HFF-Myc (cell line): ENCODE measurements at regions not wholly inside any gene's neighbourhood (a gene's known extent, or its start where the extent isn't known, plus 50 kb on each side); places are given as distances from the start of the nearest gene placed in this dataset.

Experiments used
- DNase-seq: peaks from one replicate; pipeline ENCODE4 v3.0.0-alpha.2; 2011; ENCODE audit warnings: low read depth; ENCODE audit errors: extremely low read depth
- H3K4me3 ChIP-seq: replicated peaks from 2 replicates; pipeline ENCODE4 v1.5.1; 2011; ENCODE audit warnings: low read depth, mild to moderate bottlenecking, control low read depth, low read length
- CTCF ChIP-seq: IDR thresholded peaks from 2 replicates; pipeline ENCODE4 v1.5.1; 2012; ENCODE audit warnings: mild to moderate bottlenecking, low read depth, low read length, control low read depth; ENCODE audit errors: missing control alignments

- no peak for TF ChIP-seq CTCF
- H3K4me3 ChIP-seq, result no peak overlapping the region
- no peak for DNase-seq
These were observed 209.7 kb downstream of the SMAD2 start for GRCh38 chr18:47720741-47721140.

GRCh38 chr18:47719096-47719780 lies 211.2 kb downstream of the SMAD2 start:
- DNase-seq, result no peak
- no peak overlapping the region for H3K4me3 ChIP-seq
- TF ChIP-seq CTCF, result no peak

- H3K4me3 ChIP-seq, result no peak overlapping the region
- no peak for DNase-seq
- TF ChIP-seq CTCF, result no peak
These were observed 211.8 kb downstream of the SMAD2 start for GRCh38 chr18:47718646-47719045.

GRCh38 chr18:47717257-47717656 lies 213.2 kb downstream of the SMAD2 start:
- no peak overlapping the region for H3K4me3 ChIP-seq
- DNase-seq, result no peak
- no peak for TF ChIP-seq CTCF

- no peak for DNase-seq
- no peak for TF ChIP-seq CTCF
- no peak overlapping the region for H3K4me3 ChIP-seq
These were observed 213.8 kb downstream of the SMAD2 start for GRCh38 chr18:47716632-47717185.

- H3K4me3 ChIP-seq, result no peak overlapping the region
- DNase-seq, result no peak
- TF ChIP-seq CTCF, result no peak
These were observed 220.0 kb downstream of the SMAD2 start for GRCh38 chr18:47710451-47710850.
